ENCODE measurements at regions not wholly inside any gene's neighbourhood (a gene's known extent, or its start where the extent isn't known, plus 50 kb on each side); places are given as distances from the start of the nearest gene placed in this dataset.

- Histone ChIP-seq H3K9me2 (ENCODE audit: insufficient read depth) (no peaks in the 10 kb centered on the region), H3K27me3 (ENCODE audit: insufficient read depth, low read depth) (no peaks in the 10 kb centered on the region)
- CTCF ChIA-PET, result no interaction called here
These were observed 213.5 kb downstream of the DLEU7 start for GRCh38 chr13:50629966-50630365.

GRCh38 chr13:50631041-50631440 lies 212.5 kb downstream of the DLEU7 start:
- Histone ChIP-seq H3K4me3 (no peak overlapping the region), H2AFZ (no peak overlapping the region), H3F3A (ENCODE audit: insufficient read depth, low read depth) (no peaks in the 10 kb centered on the region), H3K9me3 (ENCODE audit: insufficient read depth, low read depth) (no peaks in the 10 kb centered on the region), H3K79me2 (ENCODE audit: low read depth) (no peaks in the 10 kb centered on the region), H3K27ac (no peak overlapping the region), H3K27me3 (ENCODE audit: insufficient read depth, low read depth) (no peaks in the 10 kb centered on the region), H3K9me2 (ENCODE audit: insufficient read depth) (no peaks in the 10 kb centered on the region), H3K4me2 (no peak overlapping the region), H3K4me1 (replicated peaks; ENCODE audit: insufficient read depth) (no peaks in the 10 kb centered on the region), H3K36me3 (ENCODE audit: low read depth) (no peaks in the 10 kb centered on the region), H4K20me1 (ENCODE audit: insufficient read depth) (no peaks in the 10 kb centered on the region)
- ChIA-PET POLR2A (ENCODE audit: unreplicated experiment) (interaction anchor here (0.6 kb wide), 1 partner anchor 78 kb away, joined by 4 read pairs; no protein-coding TSS in a partner anchor), CTCF (no interaction called here)
- intact Hi-C loops (cut with micrococcal nuclease; ENCODE audit: unreplicated experiment), result loop anchor here (2.0 kb wide), 1 partner anchor 14 kb away; no protein-coding TSS in a partner anchor
- BruUV-seq (replicated peaks), result no TSS peak
- DNase-seq, result no peak
- TF ChIP-seq, protein P1, sequence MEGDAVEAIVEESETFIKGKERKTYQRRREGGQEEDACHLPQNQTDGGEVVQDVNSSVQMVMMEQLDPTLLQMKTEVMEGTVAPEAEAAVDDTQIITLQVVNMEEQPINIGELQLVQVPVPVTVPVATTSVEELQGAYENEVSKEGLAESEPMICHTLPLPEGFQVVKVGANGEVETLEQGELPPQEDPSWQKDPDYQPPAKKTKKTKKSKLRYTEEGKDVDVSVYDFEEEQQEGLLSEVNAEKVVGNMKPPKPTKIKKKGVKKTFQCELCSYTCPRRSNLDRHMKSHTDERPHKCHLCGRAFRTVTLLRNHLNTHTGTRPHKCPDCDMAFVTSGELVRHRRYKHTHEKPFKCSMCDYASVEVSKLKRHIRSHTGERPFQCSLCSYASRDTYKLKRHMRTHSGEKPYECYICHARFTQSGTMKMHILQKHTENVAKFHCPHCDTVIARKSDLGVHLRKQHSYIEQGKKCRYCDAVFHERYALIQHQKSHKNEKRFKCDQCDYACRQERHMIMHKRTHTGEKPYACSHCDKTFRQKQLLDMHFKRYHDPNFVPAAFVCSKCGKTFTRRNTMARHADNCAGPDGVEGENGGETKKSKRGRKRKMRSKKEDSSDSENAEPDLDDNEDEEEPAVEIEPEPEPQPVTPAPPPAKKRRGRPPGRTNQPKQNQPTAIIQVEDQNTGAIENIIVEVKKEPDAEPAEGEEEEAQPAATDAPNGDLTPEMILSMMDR (conservative IDR thresholded peaks at IDR 0.05), result no peak
- TF ChIP-seq EZH2 (IDR thresholded peaks at IDR 0.05; ENCODE audit: low read depth), result no peak

More at GRCh38 chr13:50629966-50630365, 213.5 kb downstream of the DLEU7 start:
- H3F3A ChIP-seq (ENCODE audit: insufficient read depth, low read depth), result no peaks in the 10 kb centered on the region
- H4K20me1 ChIP-seq (ENCODE audit: insufficient read depth), result no peaks in the 10 kb centered on the region
- H3K4me1 ChIP-seq (replicated peaks; ENCODE audit: insufficient read depth), result no peaks in the 10 kb centered on the region
- H3K36me3 ChIP-seq (ENCODE audit: low read depth), result no peaks in the 10 kb centered on the region
- H3K4me2 ChIP-seq, result no peak overlapping the region
- TF ChIP-seq EZH2 (IDR thresholded peaks at IDR 0.05; ENCODE audit: low read depth), result no peak
- TF ChIP-seq, protein P1 (conservative IDR thresholded peaks at IDR 0.05), result no peak
- no peak overlapping the region for H3K4me3 ChIP-seq
- no TSS peak for BruUV-seq (replicated peaks)
- intact Hi-C loops (cut with micrococcal nuclease; ENCODE audit: unreplicated experiment), result loop anchor here (2.0 kb wide), 1 partner anchor 13 kb away; no protein-coding TSS in a partner anchor
- no peak for DNase-seq
- no peaks in the 10 kb centered on the region for H3K9me3 ChIP-seq (ENCODE audit: insufficient read depth, low read depth)
- no peak overlapping the region for H3K27ac ChIP-seq
- no peaks in the 10 kb centered on the region for H3K79me2 ChIP-seq (ENCODE audit: low read depth)
- POLR2A ChIA-PET (ENCODE audit: unreplicated experiment), result no interaction called here
- H2AFZ ChIP-seq, result no peak overlapping the region

GRCh38 chr13:50634339-50634738 lies 209.2 kb downstream of the DLEU7 start:
- H2AFZ ChIP-seq, result no peak overlapping the region
- H3K36me3 ChIP-seq (ENCODE audit: low read depth), result no peaks in the 10 kb centered on the region
- no TSS peak for BruUV-seq (replicated peaks)
- no peaks in the 10 kb centered on the region for H3K4me1 ChIP-seq (replicated peaks; ENCODE audit: insufficient read depth)
- no peaks in the 10 kb centered on the region for H3F3A ChIP-seq (ENCODE audit: insufficient read depth, low read depth)
- no peaks in the 10 kb centered on the region for H3K79me2 ChIP-seq (ENCODE audit: low read depth)
- H4K20me1 ChIP-seq (ENCODE audit: insufficient read depth), result no peaks in the 10 kb centered on the region
- no peak for DNase-seq
- ChIA-PET CTCF (no interaction called here), POLR2A (ENCODE audit: unreplicated experiment) (interaction anchor here (0.7 kb wide), 1 partner anchor 435 kb away, joined by 4 read pairs; no protein-coding TSS in a partner anchor)
- H3K9me3 ChIP-seq (ENCODE audit: insufficient read depth, low read depth), result 0 out of 2 replicates have a peak, but pooled peaks cover 5% of the 10 kb centered on the region
- TF ChIP-seq, protein P1 (conservative IDR thresholded peaks at IDR 0.05), result no peak
- no peak for TF ChIP-seq EZH2 (IDR thresholded peaks at IDR 0.05; ENCODE audit: low read depth)
- H3K4me3 ChIP-seq, result no peak overlapping the region
- no peak overlapping the region for H3K4me2 ChIP-seq
- intact Hi-C loops (cut with micrococcal nuclease; ENCODE audit: unreplicated experiment), result no loop called here
- H3K27me3 ChIP-seq (ENCODE audit: insufficient read depth, low read depth), result no peaks in the 10 kb centered on the region
- no peak overlapping the region for H3K27ac ChIP-seq
- H3K9me2 ChIP-seq (ENCODE audit: insufficient read depth), result no peaks in the 10 kb centered on the region

Data from PC-9 (cell line).